ENCODE measurements at regions not wholly inside any gene's neighbourhood (a gene's known extent, or its start where the extent isn't known, plus 50 kb on each side); places are given as distances from the start of the nearest gene placed in this dataset.
"Not testable (repeated sequence)": the region's sequence is repeated elsewhere in the genome, so short reads cannot be mapped to it uniquely, and the experiment has no call there.

DNA sequence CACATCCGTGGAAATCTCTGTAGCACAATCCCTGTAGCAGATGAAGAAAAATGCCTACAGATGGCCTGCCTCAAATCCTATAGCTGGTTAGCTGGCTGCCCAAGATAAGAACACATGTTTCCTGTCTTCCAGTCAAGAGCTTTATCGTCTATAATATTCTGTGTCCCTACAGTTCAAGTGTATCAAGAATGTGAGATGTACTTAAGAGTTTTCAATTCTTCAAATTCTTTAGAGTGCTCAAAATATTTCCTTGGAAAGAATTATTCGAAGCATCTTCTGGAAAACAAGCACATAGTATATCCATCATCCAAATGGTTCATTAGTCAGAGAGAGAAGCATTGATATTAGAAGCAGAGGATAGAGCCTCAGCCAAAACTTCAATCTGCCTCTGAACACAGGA is 239.8 kb downstream of the COG6 start:
- DNase-seq = no peak

DNA sequence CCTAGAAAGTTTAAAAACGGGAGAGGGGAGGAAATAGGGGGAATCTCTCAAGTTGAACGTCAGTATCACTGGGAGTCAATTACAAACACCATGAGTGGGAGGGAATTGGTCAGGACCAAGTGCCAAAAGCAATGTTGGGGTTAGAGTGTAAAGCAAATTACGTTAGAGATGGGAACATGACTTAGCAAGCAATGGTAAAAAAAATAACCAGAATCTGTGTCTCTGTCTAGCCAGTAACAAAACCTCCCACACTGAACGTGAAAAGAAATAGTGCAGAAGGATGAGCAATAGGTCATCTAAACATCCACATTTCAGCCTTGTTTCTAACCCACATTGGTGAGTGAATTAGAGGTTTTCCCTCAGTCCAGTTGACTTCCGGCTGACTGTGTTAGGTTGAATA is 242.2 kb downstream of the COG6 start:
- no peak for DNase-seq

DNA sequence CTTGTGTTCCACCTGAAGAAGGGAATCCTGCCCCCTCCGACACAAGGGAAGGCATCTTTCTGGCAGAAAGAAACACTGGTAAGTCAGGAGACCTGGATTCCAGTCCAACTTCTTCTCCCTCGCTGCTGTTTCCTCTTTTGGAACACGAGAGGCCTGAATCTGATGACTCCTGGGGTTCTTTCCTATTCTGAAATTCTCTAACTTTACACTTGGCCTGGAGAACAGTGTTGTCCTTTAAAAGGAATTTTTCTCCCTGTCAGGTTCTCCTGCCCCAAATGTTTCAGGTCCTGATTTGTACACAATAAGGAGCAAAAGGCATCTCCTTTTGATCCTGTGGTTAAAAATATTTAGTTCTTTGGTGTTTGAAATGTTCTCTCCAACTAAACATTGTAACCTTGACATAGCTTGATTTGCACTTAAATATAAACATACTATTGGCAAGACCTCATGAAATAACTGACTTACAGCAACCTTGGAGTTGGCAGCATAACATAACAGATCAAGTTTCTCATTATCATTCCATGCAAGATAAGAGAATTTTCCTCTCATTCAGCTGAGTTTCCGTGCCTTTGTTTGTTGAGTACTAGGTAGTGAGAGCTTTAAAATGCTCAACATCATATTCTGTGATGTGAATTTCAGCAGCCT is 244.8 kb downstream of the COG6 start:
- DNase-seq = no peak

DNA sequence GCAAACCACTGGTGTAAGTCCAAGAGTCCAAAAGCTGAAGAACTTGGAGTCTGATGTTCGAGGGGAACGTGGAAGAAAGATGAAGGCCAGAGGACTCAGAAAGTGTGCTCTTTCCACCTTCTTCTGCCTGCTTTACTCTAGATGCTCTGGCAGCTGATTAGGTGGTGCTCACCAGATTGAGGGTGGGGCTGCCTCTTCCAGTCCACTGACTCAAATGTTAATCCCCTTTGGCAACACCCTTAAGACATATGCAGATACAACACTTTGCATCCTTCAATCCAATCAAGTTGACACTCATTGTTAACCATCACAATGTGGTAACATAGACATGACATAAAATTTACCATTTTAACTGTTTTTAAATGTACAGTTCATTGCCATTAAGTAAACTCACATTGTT is 249.5 kb downstream of the COG6 start:
- no peak for DNase-seq

DNA sequence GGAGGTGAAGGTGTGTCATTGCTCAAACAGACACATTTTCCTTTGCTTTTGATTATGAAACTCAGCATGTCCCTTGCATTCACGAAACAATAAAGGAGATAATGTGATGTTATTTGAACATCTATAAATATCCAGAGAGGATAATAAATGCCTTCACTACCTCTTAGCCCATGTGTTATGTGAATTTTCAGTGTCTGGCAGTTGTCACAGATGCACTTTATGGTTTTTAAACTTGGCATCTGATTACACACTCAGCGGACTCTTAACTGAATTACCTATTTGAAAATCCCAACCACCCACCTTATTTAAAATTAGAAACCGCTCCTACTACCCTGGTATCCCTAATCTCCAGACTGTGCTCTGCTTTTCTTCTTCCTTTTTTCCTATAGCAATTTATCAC is 254.2 kb downstream of the COG6 start:
- no peak for DNase-seq

DNA sequence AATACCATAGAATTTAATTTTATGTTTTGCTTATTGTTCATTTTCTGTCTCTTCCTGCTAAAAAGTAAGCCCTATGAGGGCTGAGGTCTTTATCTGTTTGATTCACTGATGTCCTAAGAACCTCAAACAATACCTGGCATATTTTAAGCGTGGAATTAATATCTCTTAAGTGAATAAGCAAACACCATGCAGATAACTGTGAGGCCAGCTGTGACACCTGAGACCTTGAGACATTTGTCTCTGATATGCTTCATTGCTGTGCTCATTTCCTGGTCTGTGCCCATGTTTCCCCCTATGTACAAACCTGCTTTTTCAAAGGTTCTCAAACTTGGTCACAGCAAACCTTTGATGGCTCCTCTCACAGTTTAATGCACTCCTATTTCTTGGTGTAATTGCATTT is 254.6 kb downstream of the COG6 start:
- no peak for DNase-seq

DNA sequence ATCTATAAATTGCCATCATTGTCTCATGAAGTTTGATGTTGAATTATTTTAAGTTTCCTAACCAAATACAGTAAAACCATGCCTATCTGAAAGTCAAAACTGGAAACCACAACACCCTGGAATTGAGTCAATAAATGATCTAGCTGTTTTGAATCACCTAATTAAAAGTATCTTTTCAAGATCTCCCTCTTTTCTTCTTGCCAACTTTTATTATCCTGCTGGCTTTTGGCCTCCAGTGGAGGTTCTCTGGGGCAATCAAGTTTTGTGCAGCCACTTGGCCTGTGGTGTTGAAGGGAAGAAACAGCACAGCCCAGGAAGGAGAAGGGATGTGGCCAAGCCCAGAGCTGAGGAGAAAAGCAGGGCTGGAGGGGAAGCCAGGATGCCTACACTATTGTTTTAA is 255.4 kb downstream of the COG6 start:
- DNase-seq = no peak

DNA sequence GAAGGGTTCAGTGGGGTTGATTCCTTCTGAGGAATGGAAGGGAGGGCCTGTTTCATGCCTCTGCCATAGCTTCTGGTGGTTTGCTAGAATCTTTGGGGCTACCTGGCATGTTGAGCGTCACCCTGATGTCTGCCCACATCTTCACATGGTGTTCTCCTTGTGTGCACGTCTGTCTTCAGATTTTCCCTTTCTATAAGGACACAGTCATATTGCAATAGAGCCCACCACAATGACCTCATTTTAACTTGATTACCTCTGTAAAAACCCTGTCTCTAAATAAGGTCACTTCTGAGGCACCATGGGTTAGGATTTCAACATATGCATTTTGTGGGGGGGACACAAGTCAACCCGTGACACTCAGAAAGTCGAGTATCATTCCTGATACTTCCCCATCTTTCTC is 257.9 kb downstream of the COG6 start:
- no peak for DNase-seq

DNA sequence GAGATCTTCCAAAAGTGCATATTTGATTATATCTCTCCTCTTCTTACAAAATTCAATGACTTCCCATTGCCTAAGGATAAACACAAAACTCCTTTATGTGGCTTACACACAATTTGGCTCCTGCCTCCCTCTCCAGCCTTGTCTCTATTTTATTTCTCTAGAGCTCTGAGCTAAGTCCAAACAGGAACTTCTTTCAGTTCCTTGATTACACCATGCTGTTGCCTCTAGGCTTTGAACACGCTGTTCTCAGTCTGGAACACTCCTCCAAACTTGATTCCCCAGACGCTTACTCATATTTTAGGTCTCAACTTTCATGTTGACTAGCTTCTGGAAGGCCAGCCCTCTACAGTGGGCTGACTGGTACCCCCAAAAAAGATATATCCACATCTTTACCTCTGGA is 258.5 kb downstream of the COG6 start:
- no peak for DNase-seq

DNA sequence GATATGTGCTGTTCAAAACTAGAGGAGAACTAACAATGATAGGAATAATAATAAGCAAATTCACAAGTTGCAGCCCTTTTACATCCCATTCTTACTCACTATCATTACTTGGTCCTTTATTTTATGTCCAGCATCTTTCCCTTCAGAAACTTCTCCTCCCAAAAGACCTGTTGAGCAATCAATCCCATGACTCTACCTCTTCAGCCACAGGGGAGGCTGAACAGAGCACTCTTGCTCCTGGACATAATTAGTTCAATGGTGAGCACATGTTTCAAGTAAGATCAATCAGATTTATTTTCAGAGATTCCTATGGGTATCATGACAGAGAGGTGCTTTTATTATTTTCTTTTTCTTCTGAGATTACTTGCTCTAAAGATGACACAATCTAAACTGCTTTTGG is 260.0 kb downstream of the COG6 start:
- no peak for DNase-seq

DNA sequence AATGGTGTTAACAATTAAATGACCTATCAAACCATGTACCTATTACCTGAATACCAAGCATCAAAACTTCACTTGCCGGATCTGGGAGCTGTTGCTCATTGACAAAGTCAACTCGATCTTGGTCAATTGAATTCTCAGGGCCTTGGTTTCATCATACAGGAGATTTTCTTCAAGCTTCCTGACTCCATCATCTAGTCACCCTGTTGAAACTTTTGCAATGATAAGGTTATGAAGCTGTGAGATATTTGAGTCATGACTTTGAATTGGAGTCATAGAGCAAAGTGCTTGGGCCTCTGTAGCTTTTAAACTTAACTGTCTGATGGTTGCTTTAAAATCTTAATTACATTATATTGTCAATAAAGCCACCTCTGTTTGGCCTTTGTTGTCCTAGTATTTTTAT is 260.9 kb downstream of the COG6 start:
- DNase-seq = no peak

DNA sequence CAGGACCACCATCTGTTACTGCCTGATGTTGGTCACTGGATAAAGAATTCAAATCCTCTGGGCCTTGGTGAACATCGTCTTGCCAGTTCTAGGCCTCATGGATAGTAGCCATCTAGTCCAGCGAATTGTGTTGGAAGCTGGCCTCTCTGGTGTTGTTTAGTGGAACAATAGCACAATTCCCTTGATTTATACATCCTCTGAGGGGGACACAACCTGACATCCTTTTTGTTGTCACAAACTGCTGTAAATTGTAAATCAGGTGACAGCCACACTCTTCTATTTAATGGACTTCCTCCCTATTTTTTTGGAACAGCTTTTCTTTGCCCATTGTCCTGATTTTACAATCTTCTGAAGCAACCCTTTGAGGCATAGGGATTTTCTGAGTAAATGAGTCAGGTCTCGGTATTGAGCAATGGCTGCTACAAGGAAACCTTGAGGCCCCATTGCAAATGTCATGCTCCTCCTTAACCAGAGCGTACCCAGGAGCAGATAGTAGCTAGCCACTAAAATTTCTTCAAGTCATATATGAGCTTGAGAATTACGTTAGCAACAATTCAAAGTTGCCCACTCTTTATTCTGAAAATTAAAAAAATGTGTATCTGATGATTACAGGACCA is 263.3 kb downstream of the COG6 start:
- DNase-seq = no peak

DNA sequence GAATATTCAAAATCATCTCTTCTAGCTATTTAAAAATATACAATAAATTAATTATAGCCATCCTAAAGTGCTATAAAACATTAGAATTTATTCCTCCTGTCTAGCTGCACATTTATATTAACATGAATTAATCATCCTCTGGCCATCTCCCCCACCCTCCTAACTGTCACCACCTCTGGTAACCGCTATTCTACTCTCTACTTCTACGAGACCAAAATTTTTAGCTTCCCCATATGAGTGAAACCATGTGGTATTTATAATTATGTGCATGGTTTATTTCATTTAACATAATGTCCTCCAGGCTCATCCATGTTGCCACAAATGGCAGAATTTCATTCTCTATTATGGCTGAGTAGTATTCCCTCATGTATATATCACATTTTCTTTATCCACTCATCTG is 265.2 kb downstream of the COG6 start:
- DNase-seq = no peak

DNA sequence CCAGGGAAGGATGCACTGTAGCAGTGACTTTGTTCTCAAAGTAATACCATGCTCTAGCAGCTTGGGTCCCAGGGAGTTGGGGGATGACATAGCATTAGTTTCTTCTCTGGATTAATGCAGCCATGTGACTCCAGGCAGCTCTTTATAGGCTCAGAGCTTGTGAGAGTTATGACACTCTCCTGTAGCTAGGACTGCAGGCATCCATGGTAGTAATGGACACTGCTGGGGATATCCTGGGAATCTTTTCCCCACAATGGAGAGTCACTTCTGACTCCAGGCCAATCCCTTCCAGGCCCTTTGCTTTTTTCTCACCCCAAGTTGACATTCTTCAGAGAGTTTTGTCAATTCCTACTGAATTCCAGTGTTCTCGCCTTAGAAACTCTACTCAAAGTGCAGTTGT is 270.9 kb downstream of the COG6 start:
- no peak for DNase-seq

DNA sequence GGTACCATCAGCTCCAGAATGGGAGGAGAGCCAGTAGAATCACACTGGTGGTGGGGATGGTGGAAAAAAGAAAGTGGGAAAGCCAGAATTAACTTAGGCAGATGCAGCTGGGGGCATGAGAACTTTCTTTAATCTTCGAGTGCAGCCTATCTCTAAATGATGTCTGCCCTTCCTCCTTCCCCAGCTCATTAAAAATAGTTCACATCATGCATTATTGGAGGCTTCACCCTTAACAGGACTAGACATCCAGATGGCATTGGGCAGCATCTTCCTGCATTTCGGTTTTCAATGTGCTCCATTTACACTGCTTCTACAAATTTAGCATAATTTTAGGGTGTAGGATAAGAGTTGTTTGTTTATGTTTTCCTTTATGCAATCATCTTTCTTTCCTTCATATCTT is 272.8 kb downstream of the COG6 start:
- DNase-seq = no peak

DNA sequence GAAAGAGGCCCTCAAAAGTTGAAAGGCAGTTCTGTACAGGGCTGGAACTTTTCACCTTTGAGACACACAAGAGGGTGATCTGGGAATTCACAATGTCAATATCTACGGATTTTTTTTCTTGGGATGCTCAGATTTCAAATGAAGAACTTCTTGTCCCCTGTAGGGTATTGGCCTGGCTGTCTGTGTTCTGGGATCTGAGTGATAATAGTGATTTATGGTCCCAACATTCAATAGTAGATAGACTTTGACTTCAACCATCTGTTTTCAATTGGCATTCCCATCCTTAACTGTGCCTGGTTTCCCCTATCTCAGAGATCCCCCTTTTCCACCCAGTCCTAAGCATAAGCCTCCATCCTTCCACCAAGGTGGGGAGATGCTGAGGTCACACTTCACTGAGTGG is 274.1 kb downstream of the COG6 start:
- DNase-seq = no peak

DNA sequence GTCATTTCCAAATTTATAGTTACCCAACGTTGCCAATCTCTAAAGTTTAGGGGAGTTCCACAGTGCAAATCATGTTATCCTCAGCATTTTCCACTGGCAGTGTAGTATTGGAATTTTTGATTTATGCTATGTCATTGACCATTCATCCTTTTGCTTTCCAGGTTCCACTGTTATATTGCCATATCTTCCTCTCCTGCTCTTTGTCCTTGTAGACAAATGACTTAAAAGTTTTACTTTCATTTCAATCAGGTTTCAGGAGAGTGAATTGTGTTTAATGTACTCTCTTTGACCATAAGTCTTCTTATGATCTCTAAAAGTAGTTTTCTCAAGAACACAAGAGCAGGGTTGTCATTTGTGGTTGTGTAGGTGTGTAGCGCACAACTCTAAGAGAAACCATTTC is 274.6 kb downstream of the COG6 start:
- no peak for DNase-seq

DNA sequence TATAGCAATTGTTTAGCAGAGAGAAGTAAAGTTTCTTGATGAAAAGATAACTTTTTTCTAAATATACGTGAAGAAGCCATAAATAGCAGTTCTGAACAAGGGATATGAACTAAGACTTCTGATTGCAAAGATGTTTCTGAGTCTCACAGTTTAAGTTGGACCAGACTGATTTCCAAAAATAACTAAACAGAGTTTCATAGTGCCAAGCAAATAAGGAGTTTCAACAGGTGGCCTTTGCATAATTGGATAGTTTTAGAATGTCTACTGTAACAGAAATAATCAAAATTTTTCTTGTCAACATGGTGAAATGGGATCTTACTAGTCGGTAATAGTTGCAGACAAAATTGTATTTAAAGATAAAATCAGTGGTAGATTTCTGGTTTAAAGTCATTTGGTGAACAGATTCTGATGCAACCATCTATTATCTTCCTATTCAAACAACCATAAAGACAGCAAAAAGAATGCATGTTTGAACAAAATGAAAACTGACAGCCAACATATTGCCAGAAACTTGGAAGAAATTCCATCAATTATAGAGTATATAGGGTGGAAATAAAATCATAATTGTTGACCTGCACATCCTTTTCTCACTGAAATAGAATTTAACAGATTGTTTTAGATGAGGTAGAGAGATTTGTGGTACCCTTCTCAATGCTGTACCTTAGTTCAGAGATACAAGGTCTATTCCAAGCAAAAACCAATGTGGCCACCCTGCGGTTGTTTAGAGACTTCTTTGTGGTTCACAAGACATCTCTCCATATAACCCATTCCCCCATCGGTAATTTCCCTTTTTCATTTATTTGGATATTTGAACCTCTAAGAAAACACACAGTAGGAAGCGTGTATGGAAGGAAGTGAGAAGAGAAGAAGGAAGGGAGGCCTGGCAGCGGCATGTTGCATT is 275.3 kb downstream of the COG6 start:
- no peak for DNase-seq

DNA sequence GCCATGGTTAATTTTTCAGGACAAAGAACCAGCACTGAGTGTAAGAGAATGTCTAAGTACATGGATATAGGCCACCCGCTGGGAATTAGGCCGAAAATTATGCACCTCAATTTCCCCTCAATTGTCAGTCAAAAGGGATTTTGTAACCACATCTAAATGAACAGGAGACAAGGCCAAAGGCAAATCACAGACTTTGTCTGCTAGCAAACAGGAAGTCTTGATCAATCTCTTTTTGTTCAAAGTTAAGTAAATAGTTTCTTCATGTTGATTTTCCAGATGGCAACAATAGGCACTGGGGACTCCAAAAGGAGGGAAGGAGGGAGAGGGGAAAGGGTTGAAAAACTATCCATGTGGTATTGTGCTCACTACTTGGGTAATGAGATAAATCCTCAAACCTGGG is 276.0 kb downstream of the COG6 start:
- no peak for DNase-seq

DNA sequence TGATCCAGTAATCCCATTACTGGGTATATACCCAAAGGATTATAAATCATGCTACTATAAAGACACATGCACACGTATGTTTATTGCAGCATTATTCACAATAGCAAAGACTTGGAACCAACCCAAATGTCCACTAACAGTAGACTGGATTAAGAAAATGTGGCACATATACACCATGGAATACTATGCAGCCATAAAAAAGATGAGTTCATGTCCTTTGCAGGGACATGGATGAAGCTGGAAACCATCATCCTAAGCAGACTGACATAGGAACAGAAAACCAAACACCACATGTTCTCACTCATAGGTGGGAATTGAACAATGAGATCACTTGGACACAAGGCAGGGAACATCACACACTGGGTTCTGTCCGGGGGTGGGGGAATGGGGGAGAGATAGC is 277.1 kb downstream of the COG6 start:
- DNase-seq = not testable (repeated sequence)

DNA sequence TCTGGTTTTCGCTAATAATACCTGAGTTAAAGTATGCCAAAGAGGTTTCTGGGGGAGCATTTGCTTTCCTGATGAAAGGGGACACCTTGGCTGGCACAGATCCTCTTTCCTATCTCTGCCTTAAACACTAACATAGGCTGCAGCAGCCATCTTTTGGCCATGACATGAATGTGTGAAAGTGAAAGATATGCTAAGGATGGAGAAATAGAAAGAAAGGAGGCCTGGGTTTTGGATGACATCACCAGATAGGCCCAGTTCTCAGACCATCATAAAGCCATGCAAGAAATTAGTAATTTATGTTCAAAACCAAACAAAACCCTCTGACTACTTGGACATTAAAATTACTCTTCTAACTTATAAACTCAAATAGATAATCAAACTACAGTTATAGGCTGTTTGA is 279.7 kb downstream of the COG6 start:
- no peak for DNase-seq

DNA sequence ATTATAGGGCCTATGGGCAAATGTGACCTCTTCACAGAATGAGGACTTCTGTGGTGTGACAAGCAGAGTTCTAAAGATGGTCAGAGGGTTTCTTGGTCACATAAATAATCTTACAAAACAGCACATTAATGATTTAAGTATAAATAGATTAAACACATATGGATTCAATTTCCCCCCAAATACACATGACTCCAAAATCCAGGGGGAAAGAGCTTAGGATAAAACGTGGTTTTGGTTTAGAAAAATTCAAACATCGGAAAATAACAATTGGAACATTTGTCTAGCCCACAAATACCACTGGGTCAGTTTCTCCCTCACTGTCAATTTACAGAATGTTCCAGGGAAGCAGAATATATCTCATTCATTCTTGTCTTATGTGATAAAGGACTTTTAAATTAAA is 283.1 kb downstream of the COG6 start:
- DNase-seq = no peak

DNA sequence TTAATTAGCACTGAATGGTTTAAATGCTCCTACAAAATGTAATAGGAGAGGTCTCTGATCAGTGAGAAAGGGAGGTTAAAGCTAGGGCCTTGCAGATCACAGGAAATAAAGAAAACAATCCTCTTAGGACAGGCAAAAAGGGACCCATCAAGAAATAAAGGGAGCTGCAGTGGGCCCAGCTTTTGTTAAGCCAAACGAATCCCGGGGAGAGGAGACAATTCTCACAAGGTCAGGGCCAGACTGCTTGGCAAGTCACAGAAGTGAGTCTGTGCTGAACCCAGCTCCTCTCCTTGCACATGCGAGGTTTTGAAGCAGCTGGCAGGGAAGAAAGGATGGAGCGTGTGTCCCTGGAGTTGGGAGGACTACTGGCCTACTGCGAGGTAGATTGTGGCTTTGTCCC is 285.8 kb downstream of the COG6 start:
- DNase-seq = no peak

DNA sequence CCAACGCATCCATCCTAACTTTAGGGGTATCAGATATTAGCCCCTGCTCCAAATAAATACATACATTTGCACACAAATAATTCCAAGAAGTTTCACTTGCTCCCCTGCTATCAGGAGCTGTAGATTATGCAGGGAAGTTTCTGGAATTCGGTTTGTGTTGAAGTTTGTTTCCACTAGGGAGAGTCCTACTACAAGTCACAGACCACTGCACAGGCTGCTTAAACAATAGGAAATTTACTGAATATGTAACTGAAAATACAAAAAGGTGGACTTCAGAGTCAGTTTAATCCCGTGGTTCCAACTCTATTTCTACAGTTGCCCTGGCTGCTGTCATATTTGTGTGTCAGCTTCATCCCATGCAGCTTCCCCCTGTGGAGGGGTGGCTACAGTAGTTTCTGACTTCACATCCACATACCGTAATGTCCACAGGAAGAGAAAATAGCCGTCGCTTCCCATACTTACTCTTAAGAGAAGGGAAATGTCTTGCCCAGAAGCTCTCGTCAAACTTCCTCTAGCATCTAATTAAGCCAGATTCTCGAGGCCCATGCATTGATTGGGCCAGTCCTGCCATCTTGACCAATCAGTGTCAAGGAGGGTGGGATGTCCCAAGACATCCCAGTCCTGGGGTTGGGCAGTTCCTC is 286.6 kb downstream of the COG6 start:
- DNase-seq = no peak

Data from activated T-cell treated with anti-CD3 and anti-CD28 coated beads for 4 hours (primary cell).